H1 (cell line): ENCODE measurements at regions not wholly inside any gene's neighbourhood (a gene's known extent, or its start where the extent isn't known, plus 50 kb on each side); places are given as distances from the start of the nearest gene placed in this dataset.

ENCODE experiments used
- CTCF ChIA-PET: fragments of 300-600 bp; sonication (Branson Sonifier 250); formaldehyde crosslinking; loops from one replicate; lab custom pipeline; 2021; ENCODE audit not compliant: partially characterized antibody; lab: Charles Lee
- POLR2A ChIA-PET: fragments of 300-600 bp; sonication (Branson Sonifier 250); formaldehyde crosslinking; loops from one replicate; lab custom pipeline; 2021; ENCODE audit warnings: inconsistent platforms; ENCODE audit not compliant: partially characterized antibody; lab: Charles Lee
- DNase-seq, 2 experiments: peaks; one replicate each; pipeline versions ENCODE4 v3.0.0 to v3.0.0-alpha.2; 2010 to 2022; ENCODE audit warnings: low spot score in 2 of 2, low read depth in 1 of 2, mixed read lengths in 1 of 2
- FAIRE-seq: peaks from 2 replicates; lab custom pipeline; 2011; peaks lifted over from hg19 to GRCh38; lab: Jason Lieb, UNC
- H2AFZ ChIP-seq: 2 replicates; pipeline ENCODE4 v1.8.1; 2012; ENCODE audit warnings: low read length, inconsistent platforms
- H2AK5ac ChIP-seq: 2 replicates; pipeline ENCODE4 v1.6.1; 2013; ENCODE audit warnings: low read depth, low read length
- H2BK120ac ChIP-seq: replicated peaks from 2 replicates; pipeline ENCODE3; 2013; ENCODE audit warnings: low read depth, low read length, inconsistent platforms
- H2BK12ac ChIP-seq: 2 replicates; pipeline ENCODE4 v1.6.1; 2013; ENCODE audit warnings: low read depth, low read length
- H2BK15ac ChIP-seq: 2 replicates; pipeline ENCODE4 v1.6.1; 2013; ENCODE audit warnings: low read length
- H2BK20ac ChIP-seq: 2 replicates; pipeline ENCODE4 v1.6.1; 2013; ENCODE audit warnings: low read length
- H2BK5ac ChIP-seq: 2 replicates; pipeline ENCODE4 v1.6.1; 2013; ENCODE audit warnings: low read depth, low read length
- H3K14ac ChIP-seq: 2 replicates; pipeline ENCODE4 v1.6.1; 2013; ENCODE audit warnings: inconsistent platforms; ENCODE audit not compliant: insufficient read length
- H3K18ac ChIP-seq: 2 replicates; pipeline ENCODE4 v1.6.1; 2013; ENCODE audit warnings: low read length; ENCODE audit errors: extremely low read depth
- H3K23ac ChIP-seq: 2 replicates; pipeline ENCODE4 v1.6.1; 2013; ENCODE audit warnings: inconsistent platforms; ENCODE audit not compliant: insufficient read length
- H3K23me2 ChIP-seq: 2 replicates; pipeline ENCODE4 v1.6.1; 2013; ENCODE audit warnings: low read depth, low read length
- H3K27ac ChIP-seq: 2 replicates; pipeline ENCODE4 v1.6.1; 2011; ENCODE audit warnings: low read depth, low read length, inconsistent platforms
- H3K27me3 ChIP-seq, 4 experiments: replicated peaks in 1 of 4; 1 replicate in 1 of 4; 2 replicates in 3 of 4; pipeline versions ENCODE4 v1.6.1 to v1.8.1; 2011 to 2013; ENCODE audit warnings: low read length in 3 of 4, mild to moderate bottlenecking in 3 of 4, inconsistent platforms in 2 of 4, mixed read lengths in 2 of 4, moderate library complexity in 1 of 4; ENCODE audit not compliant: control insufficient read depth in 3 of 4, insufficient read depth in 3 of 4; ENCODE audit errors: extremely low read depth in 1 of 4
- H3K36me3 ChIP-seq, 4 experiments: 2 replicates each; pipeline versions ENCODE4 v1.6.1 to v1.8.1; 2011 to 2013; ENCODE audit warnings: mild to moderate bottlenecking in 4 of 4, low read length in 3 of 4, moderate library complexity in 2 of 4, control low read depth in 1 of 4, inconsistent platforms in 1 of 4; ENCODE audit not compliant: insufficient read depth in 4 of 4, control insufficient read depth in 2 of 4
- H3K4ac ChIP-seq: replicated peaks from 2 replicates; pipeline ENCODE3; 2013; ENCODE audit warnings: low read length, low read depth, mixed read lengths, inconsistent platforms; ENCODE audit not compliant: insufficient read length
- H3K4me1 ChIP-seq, 4 experiments: replicated peaks in 1 of 4; 1 replicate in 1 of 4; 2 replicates in 3 of 4; pipeline versions ENCODE4 v1.6.1 to v1.8.1; 2011 to 2013; ENCODE audit warnings: low read length in 3 of 4, inconsistent platforms in 2 of 4, mixed read lengths in 1 of 4; ENCODE audit not compliant: insufficient read depth in 4 of 4, control insufficient read depth in 3 of 4
- H3K4me2 ChIP-seq, 2 experiments: 2 replicates each; pipeline versions ENCODE4 v1.6.1 to v1.8.1; 2011 to 2013; ENCODE audit warnings: low read depth in 2 of 2, low read length in 2 of 2, control low read depth in 1 of 2, inconsistent platforms in 1 of 2, mild to moderate bottlenecking in 1 of 2; ENCODE audit not compliant: insufficient read depth in 1 of 2
- H3K4me3 ChIP-seq, 4 experiments: fragments of 200-600, 300-600 bp in 1 of 4; sonication (generic), shearing (Covaris generic), sonication (Bioruptor Twin) in 1 of 4; 2 replicates each; pipeline versions ENCODE4 v1.5.1 to v1.8.1; 2011 to 2016; ENCODE audit warnings: low read length in 4 of 4, low read depth in 3 of 4, control low read depth in 2 of 4, inconsistent platforms in 2 of 4, mild to moderate bottlenecking in 2 of 4, mixed read lengths in 1 of 4, moderate library complexity in 1 of 4; ENCODE audit not compliant: insufficient read depth in 2 of 4; ENCODE audit errors: extremely low read depth in 1 of 4
- H3K56ac ChIP-seq: replicated peaks from 2 replicates; pipeline ENCODE3; 2013; ENCODE audit warnings: low read depth, mild to moderate bottlenecking, mixed read lengths, low read length, inconsistent platforms; ENCODE audit not compliant: insufficient read length
- H3K79me1 ChIP-seq: 2 replicates; pipeline ENCODE4 v1.6.1; 2013; ENCODE audit warnings: low read depth, low read length, control low read depth
- H3K79me2 ChIP-seq, 2 experiments: 2 replicates each; pipeline versions ENCODE4 v1.6.1 to v1.8.1; 2012 to 2013; ENCODE audit warnings: low read length in 2 of 2, mild to moderate bottlenecking in 2 of 2, inconsistent platforms in 1 of 2; ENCODE audit not compliant: insufficient read depth in 2 of 2, control insufficient read depth in 1 of 2
- H3K9ac ChIP-seq, 4 experiments: replicated peaks in 1 of 4; 1 replicate in 1 of 4; 2 replicates in 3 of 4; pipeline versions ENCODE4 v1.6.1 to v1.8.1; 2011 to 2013; ENCODE audit warnings: low read depth in 3 of 4, low read length in 3 of 4, control low read depth in 2 of 4, mild to moderate bottlenecking in 2 of 4, moderate library complexity in 2 of 4, inconsistent platforms in 1 of 4; ENCODE audit errors: extremely low read depth in 1 of 4
- H3K9me3 ChIP-seq, 2 experiments: 2 replicates each; pipeline versions ENCODE4 v1.6.1 to v1.8.1; 2012 to 2013; ENCODE audit warnings: mild to moderate bottlenecking in 2 of 2, moderate library complexity in 2 of 2, control low read depth in 1 of 2, inconsistent platforms in 1 of 2, low read depth in 1 of 2, low read length in 1 of 2, mixed read lengths in 1 of 2; ENCODE audit not compliant: insufficient read depth in 2 of 2
- H4K20me1 ChIP-seq, 2 experiments: replicated peaks in 1 of 2; 2 replicates each; pipeline versions ENCODE3 to v1.8.1; 2011 to 2013; ENCODE audit warnings: inconsistent platforms in 2 of 2, low read length in 2 of 2, mild to moderate bottlenecking in 1 of 2; ENCODE audit not compliant: insufficient read depth in 2 of 2, control insufficient read depth in 1 of 2
- H4K5ac ChIP-seq: 2 replicates; pipeline ENCODE4 v1.6.1; 2013; ENCODE audit warnings: low read length, low read depth, mixed read lengths, inconsistent platforms; ENCODE audit not compliant: insufficient read length
- H4K8ac ChIP-seq: 2 replicates; pipeline ENCODE4 v1.8.0; 2013; ENCODE audit warnings: mild to moderate bottlenecking, moderate library complexity, low read length, inconsistent platforms; ENCODE audit not compliant: insufficient read depth; ENCODE audit errors: extremely low read depth
- H4K91ac ChIP-seq: replicated peaks from 2 replicates; pipeline ENCODE3; 2013; ENCODE audit warnings: low read length, mixed read lengths, inconsistent platforms; ENCODE audit not compliant: insufficient read length
- BRCA1 ChIP-seq: IDR thresholded peaks from 2 replicates; pipeline ENCODE4 v1.6.1; 2012; ENCODE audit warnings: low read depth, low read length, improper control_type of control experiment
- CTCF ChIP-seq, 3 experiments: IDR thresholded peaks; 1 replicate in 2 of 3; 2 replicates in 1 of 3; pipeline versions ENCODE4 v1.5.1 to v1.6.1; 2011; ENCODE audit warnings: low read length in 3 of 3, mild to moderate bottlenecking in 3 of 3, inconsistent platforms in 2 of 3, low read depth in 1 of 3, moderate library complexity in 1 of 3; ENCODE audit not compliant: insufficient read depth in 1 of 3; ENCODE audit errors: control extremely low read depth in 1 of 3
- JUN ChIP-seq: IDR thresholded peaks from 2 replicates; pipeline ENCODE4 v1.6.1; 2011; ENCODE audit warnings: low read depth, mild to moderate bottlenecking, improper control_type of control experiment, low read length
- POLR2AphosphoS5 ChIP-seq: IDR thresholded peaks from 2 replicates; pipeline ENCODE4 v1.6.1; 2011; ENCODE audit warnings: low read depth, low read length
- RFX5 ChIP-seq: IDR thresholded peaks from 2 replicates; pipeline ENCODE4 v1.6.1; 2011; ENCODE audit warnings: low read depth, low read length, improper control_type of control experiment, borderline replicate concordance
- SIN3A ChIP-seq, 2 experiments: IDR thresholded peaks in 1 of 2; conservative IDR thresholded peaks in 1 of 2; 2 replicates each; pipeline ENCODE4 v1.6.1; 2011 to 2012; ENCODE audit warnings: low read length in 2 of 2, improper control_type of control experiment in 1 of 2, low read depth in 1 of 2, mild to moderate bottlenecking in 1 of 2
- SP1 ChIP-seq: IDR thresholded peaks from 2 replicates; pipeline ENCODE4 v1.6.1; 2011; ENCODE audit warnings: low read depth, low read length
- TEAD4 ChIP-seq: IDR thresholded peaks from 2 replicates; pipeline ENCODE4 v1.6.1; 2012; ENCODE audit warnings: low read depth, low read length, inconsistent platforms, mixed read lengths
- USF2 ChIP-seq: IDR thresholded peaks from 2 replicates; pipeline ENCODE4 v1.6.1; 2011; ENCODE audit warnings: low read length, improper control_type of control experiment
- WGBS, 2 experiments: shearing (Covaris generic) in 1 of 2; methylation state at CpG; one replicate each; pipeline versions ENCODE4 v1.1.6 to v1.1.7; 2013 to 2015; ENCODE audit warnings: low lambda C conversion rate in 2 of 2, mixed read lengths in 2 of 2, inconsistent platforms in 1 of 2, low coverage in 1 of 2, missing lambda C conversion rate in 1 of 2; ENCODE audit not compliant: insufficient replicate concordance in 2 of 2, insufficient coverage in 1 of 2, insufficient read length in 1 of 2; ENCODE audit errors: extremely low coverage in 1 of 2, missing lambda C conversion rate in 1 of 2; 5-methylcytosine and 5-hydroxymethylcytosine counted together

- H3K36me3 ChIP-seq, result no peaks in the 10 kb centered on the region
- H3K18ac ChIP-seq, result no peak overlapping the region
- H3K27ac ChIP-seq, result no peak overlapping the region
- H4K91ac ChIP-seq, result no peak overlapping the region
- WGBS, 2 experiments, result 90% methylated on average over 3 of the region's 3 CpGs; no CpG with 5 or more reads in 1 of the 2 experiments
- no peak overlapping the region for H4K8ac ChIP-seq
- H2BK120ac ChIP-seq, result no peak overlapping the region
- H3K79me2 ChIP-seq, result no peaks in the 10 kb centered on the region
- TF ChIP-seq SP1, result no peak
- no peak for TF ChIP-seq BRCA1
- TF ChIP-seq RFX5, result no peak
- no peak for TF ChIP-seq SIN3A (conservative IDR thresholded peaks at IDR 0.05 in 1 of 2, IDR thresholded peaks at IDR 0.05 in 1 of 2; ENCODE audit: low read depth in 1 of 2, low read length in 2 of 2)
- TF ChIP-seq USF2, result no peak
- no peak for TF ChIP-seq TEAD4
- no peak for TF ChIP-seq CTCF (IDR thresholded peaks at IDR 0.05; ENCODE audit: control extremely low read depth in 1 of 3, insufficient read depth in 1 of 3, low read depth in 1 of 3, low read length in 3 of 3)
- TF ChIP-seq POLR2AphosphoS5, result no peak
- no peak for TF ChIP-seq JUN
- no peaks in the 10 kb centered on the region for H3K27me3 ChIP-seq
- no peak overlapping the region for H2AFZ ChIP-seq
- no peaks in the 10 kb centered on the region for H3K23me2 ChIP-seq
- H3K4me3 ChIP-seq, result no peak overlapping the region
- no peak overlapping the region for H2BK15ac ChIP-seq
- no peak overlapping the region for H3K4me2 ChIP-seq
- H3K4ac ChIP-seq, result no peak overlapping the region
- no peak overlapping the region for H3K9ac ChIP-seq
- no peak for DNase-seq
- H2BK20ac ChIP-seq, result no peak overlapping the region
- CTCF ChIA-PET, result no interaction called here
- H3K23ac ChIP-seq, result no peak overlapping the region
- no peak overlapping the region for H4K5ac ChIP-seq
- no peak overlapping the region for H2AK5ac ChIP-seq
- FAIRE-seq, result no peak
- H2BK5ac ChIP-seq, result no peak overlapping the region
- POLR2A ChIA-PET, result no interaction called here
- H3K14ac ChIP-seq, result no peak overlapping the region
- no peaks in the 10 kb centered on the region for H3K9me3 ChIP-seq
- no peaks in the 10 kb centered on the region for H3K4me1 ChIP-seq
- H3K56ac ChIP-seq, result no peak overlapping the region
- H4K20me1 ChIP-seq, result no peaks in the 10 kb centered on the region
- no peaks in the 10 kb centered on the region for H3K79me1 ChIP-seq
- no peak overlapping the region for H2BK12ac ChIP-seq
Observed at GRCh38 chr2:220847006-220847405, 725.1 kb downstream of the EPHA4 start.
